GM19043 (cell line): ENCODE measurements at regions not wholly inside any gene's neighbourhood (a gene's known extent, or its start where the extent isn't known, plus 50 kb on each side); places are given as distances from the start of the nearest gene placed in this dataset.

Source experiments
- ATAC-seq: cut with Tn5 transposase; IDR thresholded peaks from one replicate; pipeline ENCODE4 v1.9.1; 2021; ENCODE audit warnings: low read depth; ENCODE audit not compliant: unreplicated experiment

- no peak for ATAC-seq
Measured at GRCh38 chr6:1513215-1513780, 96.4 kb upstream of the FOXC1 start.

DNA sequence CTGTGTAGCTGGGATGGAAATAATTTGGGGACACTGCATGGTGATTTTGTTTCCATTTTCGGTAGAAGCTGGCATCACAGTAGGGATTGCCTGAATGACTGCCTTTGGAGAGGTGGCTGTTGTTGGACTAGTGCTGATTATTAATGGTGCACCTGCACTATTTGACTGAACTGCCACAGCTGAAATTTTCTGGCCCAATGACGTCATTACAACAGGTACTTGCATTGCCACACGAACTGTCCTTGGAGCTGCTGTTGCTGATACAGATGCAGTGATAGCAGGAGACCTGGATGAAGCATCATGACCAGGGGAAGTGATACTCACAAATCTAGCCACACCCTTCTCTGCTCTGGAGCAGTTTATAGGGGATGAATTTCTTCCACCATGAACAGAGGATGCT, 95.6 kb upstream of the FOXC1 start:
- ATAC-seq: no peak

DNA sequence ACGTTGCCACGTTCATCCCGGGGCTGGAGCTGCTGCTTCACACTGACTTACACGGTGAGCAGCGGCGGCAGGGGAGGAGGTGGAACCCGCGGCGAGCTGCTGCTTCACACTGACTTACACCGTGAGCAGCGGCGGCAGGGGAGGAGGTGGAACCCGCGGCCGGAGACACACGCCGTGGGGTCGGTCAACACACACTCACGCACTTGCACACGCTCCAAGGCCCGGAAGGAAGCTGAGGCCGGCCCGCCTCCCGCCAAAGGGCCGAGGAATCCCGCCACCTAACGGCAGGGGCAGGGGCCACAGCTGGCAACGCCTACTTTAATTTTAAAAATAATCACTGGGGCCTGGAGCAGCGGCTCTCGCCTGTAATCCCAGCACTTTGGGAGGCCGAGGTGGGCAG, 94.4 kb upstream of the FOXC1 start:
- ATAC-seq: no peak

DNA sequence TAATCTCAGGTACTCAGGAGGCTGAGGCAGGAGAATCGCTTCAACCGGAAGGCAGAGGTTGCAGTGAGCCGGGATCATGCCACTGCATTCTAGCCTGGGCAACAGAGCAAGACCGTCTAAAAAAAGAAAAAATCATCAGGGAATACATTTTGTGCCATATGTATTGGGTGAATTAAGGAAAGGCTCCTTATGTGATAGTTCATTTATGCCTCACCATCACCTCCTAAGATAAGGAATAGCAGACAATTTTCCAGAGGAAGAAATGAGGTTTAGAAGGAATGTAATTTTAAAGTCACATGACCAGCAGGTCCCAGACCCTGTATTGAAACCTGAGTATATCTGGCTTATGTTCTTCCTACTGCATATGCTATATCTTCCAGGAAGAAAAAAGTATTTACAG, 93.9 kb upstream of the FOXC1 start:
- ATAC-seq: no peak

GRCh38 chr6:1516742-1517520, 92.8 kb upstream of the FOXC1 start:
- no peak for ATAC-seq

GRCh38 chr6:1518855-1519254, 90.9 kb upstream of the FOXC1 start:
- ATAC-seq: no peak

DNA sequence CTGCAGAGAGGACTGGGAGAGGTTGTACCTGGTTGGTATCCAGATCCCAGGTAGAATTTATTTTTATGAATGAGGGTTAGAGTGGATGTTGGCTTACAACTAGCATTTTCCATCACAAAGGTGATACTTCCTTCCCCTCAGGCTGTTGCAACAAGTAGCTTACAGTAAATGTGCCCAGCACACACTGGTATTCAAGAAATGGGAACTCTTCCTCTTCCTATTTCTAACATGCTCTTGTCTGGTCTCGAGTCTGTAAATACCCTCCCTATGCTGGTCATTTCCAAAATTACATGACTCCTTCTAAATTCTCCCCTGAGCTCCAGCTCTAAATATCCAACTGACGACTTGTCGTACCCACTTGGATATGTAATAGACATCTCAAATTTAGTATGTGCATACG, 90.1 kb upstream of the FOXC1 start:
- ATAC-seq: no peak

- ATAC-seq: no peak
Measured at GRCh38 chr6:1522779-1523178, 86.9 kb upstream of the FOXC1 start.

DNA sequence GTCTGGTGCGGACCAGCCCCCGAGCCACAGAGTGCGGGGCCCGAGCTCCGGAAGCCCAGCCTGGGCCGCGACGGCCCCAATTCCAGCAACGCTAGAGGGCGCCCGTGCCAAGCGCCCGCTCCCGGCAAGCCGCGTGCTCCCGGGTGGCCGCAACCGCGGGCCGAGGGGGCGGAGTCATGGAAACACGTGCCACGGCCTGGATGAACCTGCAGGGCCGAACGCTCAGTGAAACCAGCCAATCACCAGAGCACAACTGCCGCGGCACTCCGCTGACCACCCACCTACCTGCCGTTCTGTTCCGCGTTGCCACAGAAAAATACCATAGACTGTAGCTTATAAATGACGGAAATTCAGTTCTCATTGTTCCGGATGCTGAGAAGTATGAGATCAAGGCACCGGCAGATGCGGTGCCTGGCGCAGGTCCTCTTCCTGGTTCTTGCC, 85.7 kb upstream of the FOXC1 start:
- ATAC-seq: no peak

DNA sequence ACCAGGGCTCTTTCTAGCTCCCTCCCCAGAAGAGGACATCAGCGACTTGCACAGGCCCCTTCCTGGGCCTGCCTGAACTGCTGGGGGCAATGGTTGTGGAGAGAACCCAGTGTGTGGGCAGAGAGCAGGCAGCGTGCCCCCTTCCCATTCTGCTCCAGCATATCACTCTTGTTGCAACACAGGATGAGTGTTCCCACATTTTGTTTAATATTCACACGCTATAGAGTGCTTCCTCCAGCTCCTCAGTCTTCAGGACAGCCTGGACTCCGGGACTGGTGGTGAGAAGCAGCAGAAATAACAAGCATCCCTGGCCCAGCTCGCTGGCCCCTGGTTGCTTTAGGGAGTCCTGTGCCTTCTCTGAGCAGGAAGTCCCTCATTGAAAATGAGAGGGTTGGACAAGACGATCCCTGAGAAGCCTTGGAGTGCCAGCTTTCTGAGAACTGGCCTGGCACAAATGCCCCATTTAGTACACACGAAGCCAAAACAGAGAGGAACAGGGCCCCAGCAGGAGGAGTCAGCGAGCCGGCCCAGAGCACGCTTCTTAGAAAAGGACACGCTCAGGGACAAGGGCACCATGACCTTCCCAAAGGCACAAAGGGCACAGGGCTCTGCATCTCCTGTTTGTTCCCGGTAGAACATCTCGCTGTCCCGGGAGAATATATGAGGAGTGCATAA, 84.2 kb upstream of the FOXC1 start:
- no peak for ATAC-seq

- ATAC-seq: no peak
Measured at GRCh38 chr6:1526398-1527072, 83.2 kb upstream of the FOXC1 start.

- ATAC-seq: no peak
Measured at GRCh38 chr6:1527073-1527457, 82.7 kb upstream of the FOXC1 start.

DNA sequence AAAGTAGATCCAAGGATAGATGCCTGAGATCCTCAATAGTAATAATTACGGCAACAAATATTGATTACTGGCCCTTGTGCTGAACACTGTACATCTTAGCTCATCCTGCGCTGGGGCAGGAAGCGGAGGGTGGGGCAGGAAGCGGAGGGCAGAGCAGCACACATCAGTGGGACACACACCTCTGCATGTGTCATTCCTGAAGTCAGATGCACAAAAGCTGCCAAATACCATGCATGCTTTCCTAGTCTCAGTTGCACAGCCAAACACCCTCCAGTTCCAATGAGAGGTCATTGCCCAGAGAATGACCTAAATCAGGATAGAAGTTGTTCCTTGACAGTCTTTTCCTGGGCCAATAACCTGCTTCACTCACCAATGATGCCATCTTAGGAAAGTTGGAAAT, 74.4 kb upstream of the FOXC1 start:
- ATAC-seq: no peak

DNA sequence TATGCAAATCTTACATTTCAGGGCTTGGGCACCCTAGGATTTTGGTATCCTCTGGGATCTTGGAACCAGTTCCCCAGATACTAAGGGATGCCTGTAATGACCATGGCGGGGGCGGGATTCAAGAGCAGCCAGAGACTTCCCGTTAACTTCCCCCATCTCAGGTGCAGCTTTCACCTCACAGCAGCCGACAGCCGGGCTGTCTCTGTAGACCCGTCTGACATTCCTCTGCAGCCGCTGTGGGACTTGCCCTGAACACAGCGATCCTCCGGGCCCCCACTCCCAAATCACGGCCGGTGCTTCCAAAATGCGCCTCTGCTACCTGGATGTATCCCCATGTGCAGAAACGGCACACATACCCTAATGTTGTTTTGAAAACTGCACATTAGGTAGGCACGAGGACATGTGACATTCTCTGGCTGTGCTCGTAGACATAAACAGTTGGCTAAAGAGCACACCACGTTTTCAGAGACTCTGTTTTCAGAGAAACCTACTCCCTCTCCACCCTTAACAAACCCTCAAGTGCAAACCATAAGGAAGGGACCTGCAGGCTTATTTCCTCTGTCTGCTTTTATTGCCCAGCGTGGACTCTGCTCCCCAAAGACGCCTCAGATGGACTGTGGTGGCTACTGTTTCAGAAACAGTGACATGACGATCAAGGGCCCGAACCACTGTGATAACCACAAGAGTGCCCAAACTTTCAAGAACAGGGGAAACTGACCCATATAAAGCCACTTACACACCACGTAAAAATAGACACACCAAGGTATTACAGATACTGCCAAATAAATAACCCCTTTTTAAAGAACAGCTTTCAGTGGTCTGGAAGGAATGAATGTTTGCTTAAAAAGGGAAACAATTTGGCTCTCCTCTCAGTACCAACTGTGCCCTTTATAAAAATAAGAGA, 72.9 kb upstream of the FOXC1 start:
- ATAC-seq: no peak

- no peak for ATAC-seq
Measured at GRCh38 chr6:1538369-1538768, 71.3 kb upstream of the FOXC1 start.

GRCh38 chr6:1538810-1539478, 70.8 kb upstream of the FOXC1 start:
- ATAC-seq: no peak

GRCh38 chr6:1540864-1541521, 68.7 kb upstream of the FOXC1 start:
- no peak for ATAC-seq

DNA sequence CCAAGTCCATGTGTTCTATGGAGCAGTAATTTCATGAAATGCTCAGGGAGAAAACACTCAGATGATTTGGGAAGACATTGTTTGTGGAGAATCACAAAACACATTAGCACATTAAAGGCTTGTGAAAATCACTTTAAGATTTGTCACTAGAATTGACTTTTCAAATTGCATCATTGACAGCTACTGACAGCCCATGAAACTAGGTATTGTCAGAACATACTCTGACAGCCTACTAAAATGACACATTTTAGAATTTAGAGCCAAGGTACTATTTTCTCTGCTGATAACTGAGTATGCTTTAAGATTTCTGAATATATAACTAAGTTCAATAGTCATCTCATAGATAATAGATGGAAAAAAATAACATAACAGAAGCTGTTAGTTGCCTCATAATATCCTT, 67.4 kb upstream of the FOXC1 start:
- no peak for ATAC-seq

- no peak for ATAC-seq
Measured at GRCh38 chr6:1542764-1543163, 67.0 kb upstream of the FOXC1 start.
